GM12865 (cell line): ENCODE measurements at regions not wholly inside any gene's neighbourhood (a gene's known extent, or its start where the extent isn't known, plus 50 kb on each side); places are given as distances from the start of the nearest gene placed in this dataset.

ENCODE experiments used
- DNase-seq: peaks from one replicate; pipeline ENCODE4 v3.0.0; 2010; ENCODE audit warnings: low read depth
- H3K4me3 ChIP-seq: 2 replicates; pipeline ENCODE4 v1.5.1; 2011; ENCODE audit warnings: mild to moderate bottlenecking, low read depth, low read length, control low read depth
- CTCF ChIP-seq: IDR thresholded peaks from 2 replicates; pipeline ENCODE4 v1.5.1; 2011; ENCODE audit warnings: low read length, control low read depth, low read depth, inconsistent platforms; ENCODE audit not compliant: insufficient read depth; ENCODE audit errors: missing control alignments

GRCh38 chr6:14804785-14805210 is 441.1 kb upstream of the JARID2 start:
- no peak for TF ChIP-seq CTCF
- H3K4me3 ChIP-seq, result no peak overlapping the region
- no peak for DNase-seq

- DNase-seq, result no peak
- no peak for TF ChIP-seq CTCF
- H3K4me3 ChIP-seq, result no peak overlapping the region
These were observed 439.8 kb upstream of the JARID2 start for GRCh38 chr6:14806101-14806500.

GRCh38 chr6:14807130-14807529 is 438.7 kb upstream of the JARID2 start:
- no peak overlapping the region for H3K4me3 ChIP-seq
- DNase-seq, result no peak
- no peak for TF ChIP-seq CTCF

- no peak overlapping the region for H3K4me3 ChIP-seq
- DNase-seq, result no peak
- TF ChIP-seq CTCF, result no peak
These were observed 437.9 kb upstream of the JARID2 start for GRCh38 chr6:14807971-14808370.

GRCh38 chr6:14810021-14810420 is 435.8 kb upstream of the JARID2 start:
- no peak for DNase-seq
- H3K4me3 ChIP-seq, result no peak overlapping the region
- no peak for TF ChIP-seq CTCF

GRCh38 chr6:14811775-14812428 is 434.0 kb upstream of the JARID2 start:
- no peak for DNase-seq
- no peak overlapping the region for H3K4me3 ChIP-seq
- TF ChIP-seq CTCF, result no peak

- no peak for DNase-seq
- no peak overlapping the region for H3K4me3 ChIP-seq
- TF ChIP-seq CTCF, result no peak
These were observed 431.9 kb upstream of the JARID2 start for GRCh38 chr6:14814016-14814415.
